SKM-1 treated with dmso at 0.1 percent for 144 hours (cell line): ENCODE measurements at regions not wholly inside any gene's neighbourhood (a gene's known extent, or its start where the extent isn't known, plus 50 kb on each side); places are given as distances from the start of the nearest gene placed in this dataset.

Experiments
- DNase-seq: peaks from one replicate; lab custom pipeline; 2025; ENCODE audit not compliant: unreplicated experiment; lab: John Stamatoyannopoulos, UW

- no peak for DNase-seq
Measured at GRCh38 chr17:33753452-33753851, 460.4 kb upstream of the ASIC2 start.

GRCh38 chr17:33756021-33756420 lies 462.9 kb upstream of the ASIC2 start:
- DNase-seq: no peak

GRCh38 chr17:33765871-33766270 lies 472.8 kb upstream of the ASIC2 start:
- no peak for DNase-seq

GRCh38 chr17:33766721-33767120 lies 473.6 kb upstream of the ASIC2 start:
- no peak for DNase-seq

- DNase-seq: no peak
Measured at GRCh38 chr17:33769066-33769465, 476.0 kb upstream of the ASIC2 start.

- no peak for DNase-seq
Measured at GRCh38 chr17:33776304-33776703, 478.8 kb upstream of the CCL2 start.

- DNase-seq: no peak
Measured at GRCh38 chr17:33776903-33777302, 478.2 kb upstream of the CCL2 start.

GRCh38 chr17:33777674-33778073 lies 477.4 kb upstream of the CCL2 start:
- DNase-seq: no peak

GRCh38 chr17:33778505-33779233 lies 476.4 kb upstream of the CCL2 start:
- DNase-seq: no peak

GRCh38 chr17:33779234-33779591 lies 475.9 kb upstream of the CCL2 start:
- DNase-seq: no peak

GRCh38 chr17:33785281-33785680 lies 469.8 kb upstream of the CCL2 start:
- DNase-seq: no peak

GRCh38 chr17:33786478-33786877 lies 468.6 kb upstream of the CCL2 start:
- DNase-seq: no peak

GRCh38 chr17:33789658-33790057 lies 465.4 kb upstream of the CCL2 start:
- no peak for DNase-seq

GRCh38 chr17:33797181-33797580 lies 457.9 kb upstream of the CCL2 start:
- no peak for DNase-seq

- no peak for DNase-seq
Measured at GRCh38 chr17:33798308-33798707, 456.8 kb upstream of the CCL2 start.

GRCh38 chr17:33802349-33803198 lies 452.5 kb upstream of the CCL2 start:
- DNase-seq: no peak

GRCh38 chr17:33803199-33803685 lies 451.8 kb upstream of the CCL2 start:
- no peak for DNase-seq

GRCh38 chr17:33803686-33804085 lies 451.4 kb upstream of the CCL2 start:
- no peak for DNase-seq

GRCh38 chr17:33804401-33804800 lies 450.7 kb upstream of the CCL2 start:
- no peak for DNase-seq

GRCh38 chr17:33806631-33807030 lies 448.5 kb upstream of the CCL2 start:
- no peak for DNase-seq

GRCh38 chr17:33809748-33810147 lies 445.3 kb upstream of the CCL2 start:
- DNase-seq: no peak

- DNase-seq: no peak
Measured at GRCh38 chr17:33811004-33811760, 443.9 kb upstream of the CCL2 start.
